Endothelial cell of hepatic sinusoid (primary cell): ENCODE measurements at regions not wholly inside any gene's neighbourhood (a gene's known extent, or its start where the extent isn't known, plus 50 kb on each side); places are given as distances from the start of the nearest gene placed in this dataset.

Experiments used
- in situ Hi-C: cut with HindIII; loops from 2 replicates; pipeline ENCODE4 v1.10.0; 2017; ENCODE audit warnings: low sequenced_read_pairs

DNA sequence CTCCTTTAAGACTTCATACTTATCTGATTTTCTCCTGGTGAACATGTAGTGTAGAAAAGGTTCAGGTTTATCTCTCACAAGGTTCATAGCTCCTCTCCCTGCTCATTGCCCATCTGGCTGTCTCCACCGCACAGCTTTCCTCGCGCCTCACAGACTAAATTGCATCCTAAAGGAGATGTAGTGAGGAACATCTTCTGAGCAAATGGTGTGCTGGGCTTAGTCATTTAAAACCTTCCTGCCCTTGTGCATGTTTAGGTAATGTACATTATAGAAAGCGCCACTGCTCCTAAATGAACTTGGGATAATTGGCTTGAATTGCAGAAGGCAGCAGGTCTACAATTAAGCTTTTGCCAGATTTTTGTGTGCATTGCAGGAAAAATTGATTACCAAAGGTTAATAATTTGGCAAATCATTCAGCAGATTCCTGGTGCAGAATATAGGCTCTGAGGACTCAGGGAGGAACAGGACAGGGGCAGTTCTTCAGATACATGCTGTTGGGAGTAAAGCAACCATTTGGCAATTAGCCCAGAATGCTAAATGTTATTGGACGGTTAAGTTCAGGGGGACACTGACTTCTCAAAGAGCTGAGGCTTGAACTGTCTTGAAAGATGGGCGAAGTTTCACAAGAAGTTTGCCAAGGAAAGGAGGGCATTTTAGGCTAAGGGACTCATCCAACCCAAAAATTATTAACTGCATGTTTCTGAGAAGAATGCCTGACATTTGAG lies 108.4 kb upstream of the CLDN10 start:
- in situ Hi-C loops: no loop called here

- in situ Hi-C loops: no loop called here
Measured at GRCh38 chr13:95445131-95445530, 107.4 kb upstream of the CLDN10 start.

DNA sequence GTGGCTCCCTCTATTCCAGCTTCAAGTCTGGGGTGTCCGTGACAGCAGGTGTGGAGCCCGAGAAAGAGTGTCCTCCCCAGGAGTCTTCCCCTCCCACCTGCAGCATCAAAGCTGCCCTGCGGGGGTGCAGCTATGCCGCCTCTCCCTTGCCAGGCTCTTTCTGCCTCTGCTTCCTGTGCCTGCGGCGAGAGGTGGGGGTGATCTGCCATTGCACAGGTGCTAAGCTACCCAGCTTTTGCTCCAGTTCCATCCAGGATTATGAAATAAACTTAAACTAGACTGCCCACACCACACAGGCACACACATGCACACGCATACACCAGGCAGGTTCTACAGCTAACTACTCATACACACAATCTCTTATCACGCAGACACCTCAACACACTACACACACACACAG lies 104.7 kb upstream of the CLDN10 start:
- in situ Hi-C loops: no loop called here

DNA sequence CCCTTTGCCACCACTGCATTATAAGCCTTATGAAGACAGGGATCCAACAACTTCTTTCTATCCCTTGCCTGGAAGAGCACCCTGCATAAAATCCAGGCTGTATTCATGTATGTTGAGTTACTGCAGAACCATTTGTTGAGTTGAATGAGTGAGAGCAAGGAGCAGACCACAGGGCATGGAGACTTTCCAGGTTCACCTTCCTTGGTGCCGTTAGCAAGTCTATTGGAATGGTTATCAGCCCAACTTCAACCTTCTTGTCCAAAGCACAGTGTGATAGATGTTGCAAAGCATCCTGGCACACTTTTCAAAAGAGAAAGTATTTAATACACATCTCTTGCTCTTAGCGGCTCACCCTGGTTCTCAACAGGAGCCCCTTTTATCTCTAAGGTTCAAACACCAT lies 100.9 kb upstream of the CLDN10 start:
- in situ Hi-C loops: no loop called here

DNA sequence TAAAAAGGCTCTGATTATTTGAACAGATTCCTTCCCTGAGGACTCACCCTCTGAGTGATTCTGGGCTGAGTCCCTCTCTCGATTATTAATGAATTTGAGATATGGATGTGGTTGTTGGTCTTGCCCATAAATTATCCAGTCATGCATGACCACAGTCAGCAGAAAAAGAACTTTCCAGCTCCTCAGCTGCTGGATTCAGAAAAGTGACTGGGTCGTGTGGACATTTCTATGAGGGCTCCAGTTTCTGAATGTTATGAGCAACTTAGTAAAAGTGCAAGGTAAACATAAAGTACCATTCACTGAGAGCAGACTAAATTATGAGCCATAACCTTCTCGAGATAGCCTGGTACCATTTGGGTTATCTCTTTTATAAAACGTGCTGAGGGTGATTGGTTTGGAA lies 100.1 kb upstream of the CLDN10 start:
- in situ Hi-C loops: no loop called here

GRCh38 chr13:95455782-95456181 lies 96.7 kb upstream of the CLDN10 start:
- in situ Hi-C loops: no loop called here

- in situ Hi-C loops: no loop called here
Measured at GRCh38 chr13:95456815-95457214, 95.7 kb upstream of the CLDN10 start.

GRCh38 chr13:95457294-95457693 lies 95.2 kb upstream of the CLDN10 start:
- in situ Hi-C loops: no loop called here

GRCh38 chr13:95462801-95463200 lies 89.7 kb upstream of the CLDN10 start:
- in situ Hi-C loops: no loop called here

DNA sequence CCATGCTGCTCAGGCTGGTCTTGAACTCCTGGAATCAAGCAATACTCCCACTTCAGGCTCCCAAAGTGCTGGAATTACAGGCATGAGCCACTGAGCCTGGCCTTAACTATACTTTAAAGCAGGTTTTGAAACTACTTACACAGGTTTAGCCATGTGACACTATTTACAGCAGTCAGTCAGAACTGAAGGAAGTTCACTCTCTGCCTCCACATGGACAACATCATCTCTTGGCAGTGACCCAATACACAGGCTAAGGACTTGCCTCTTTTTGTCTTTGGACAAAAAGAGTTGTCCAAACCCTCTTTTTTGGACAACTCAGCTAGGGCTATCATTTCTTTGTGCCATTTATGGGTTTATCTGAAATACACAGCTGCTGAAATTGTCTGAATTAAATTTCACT lies 89.0 kb upstream of the CLDN10 start:
- in situ Hi-C loops: no loop called here

DNA sequence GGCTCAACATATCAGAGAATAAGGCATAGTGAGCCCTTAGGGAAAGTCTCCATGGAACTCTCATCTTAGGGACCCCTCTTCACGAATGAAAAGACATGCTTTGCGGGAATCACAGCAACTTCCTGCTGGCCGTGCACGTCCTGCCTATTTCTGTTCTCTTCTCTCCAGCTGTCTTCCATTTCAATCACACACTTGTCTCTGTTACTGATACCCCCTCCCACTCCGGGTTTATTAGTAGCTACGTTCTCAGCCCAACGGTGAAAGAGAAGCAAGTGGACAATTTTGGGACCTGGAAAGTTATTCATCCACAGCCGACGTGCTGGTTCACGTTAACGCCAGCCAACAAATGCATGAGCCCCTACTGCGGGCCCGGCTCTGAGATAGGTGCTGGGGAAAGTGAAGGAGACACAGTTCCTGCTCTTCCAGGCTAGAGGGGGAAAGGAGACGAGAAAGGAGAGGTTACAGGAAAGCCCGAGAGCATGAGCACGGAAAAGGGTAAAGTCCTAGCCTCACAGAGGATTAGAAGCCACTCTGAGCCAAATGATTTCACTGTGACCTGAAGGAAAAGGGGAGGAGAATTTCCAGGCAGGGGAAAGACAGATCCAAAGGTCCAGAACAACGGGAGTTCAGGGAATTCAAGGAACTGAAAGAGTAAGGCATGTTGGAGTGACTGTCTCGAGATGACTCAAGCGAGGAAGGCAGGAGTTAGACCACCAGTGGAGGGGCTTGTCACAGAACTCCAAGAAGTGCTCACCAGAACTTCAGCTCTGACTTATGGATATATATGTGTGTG lies 81.8 kb upstream of the CLDN10 start:
- in situ Hi-C loops: no loop called here

DNA sequence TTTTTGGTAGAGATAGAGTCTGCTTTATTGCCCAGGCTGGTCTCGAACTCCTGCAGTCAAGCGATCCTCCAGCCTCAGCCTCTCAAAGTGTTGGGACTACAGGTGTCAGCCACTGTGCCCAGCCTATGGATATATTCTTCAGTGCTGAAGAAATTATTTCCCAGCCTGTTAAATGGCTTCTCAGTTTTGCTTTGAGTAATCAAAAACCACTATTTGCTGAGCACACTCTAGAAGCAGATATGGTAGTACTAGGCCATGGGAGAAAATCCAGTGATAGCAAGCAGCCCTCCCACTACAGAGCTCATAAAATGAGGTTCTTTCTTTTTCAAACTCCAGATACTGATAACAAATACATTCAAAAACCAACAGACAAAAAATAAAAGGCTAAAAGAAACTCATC lies 80.6 kb upstream of the CLDN10 start:
- in situ Hi-C loops: no loop called here

- in situ Hi-C loops: no loop called here
Measured at GRCh38 chr13:95474992-95475391, 77.5 kb upstream of the CLDN10 start.

GRCh38 chr13:95477187-95477586 lies 75.3 kb upstream of the CLDN10 start:
- in situ Hi-C loops: no loop called here

DNA sequence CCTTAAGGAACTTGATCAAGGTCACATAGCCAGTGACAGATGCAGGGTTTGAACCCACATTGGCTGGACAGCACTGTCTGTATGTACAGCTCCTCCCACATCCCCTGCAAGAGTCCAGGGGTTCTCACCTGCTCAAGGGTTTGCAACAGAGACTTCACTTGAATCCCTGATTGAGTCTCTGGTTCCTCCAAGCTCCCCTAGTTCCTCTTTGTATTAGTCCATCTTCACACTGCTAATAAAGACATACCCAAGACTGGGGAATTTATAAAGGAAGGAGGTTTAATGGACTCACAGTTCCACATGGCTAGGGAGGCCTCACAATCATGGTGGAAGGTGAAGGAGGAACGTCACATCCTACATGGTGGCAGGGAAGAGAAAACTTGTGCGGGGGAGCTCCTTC lies 72.8 kb upstream of the CLDN10 start:
- in situ Hi-C loops: no loop called here

- in situ Hi-C loops: no loop called here
Measured at GRCh38 chr13:95480131-95480545, 72.4 kb upstream of the CLDN10 start.

GRCh38 chr13:95480791-95481780 lies 71.4 kb upstream of the CLDN10 start:
- in situ Hi-C loops: no loop called here

DNA sequence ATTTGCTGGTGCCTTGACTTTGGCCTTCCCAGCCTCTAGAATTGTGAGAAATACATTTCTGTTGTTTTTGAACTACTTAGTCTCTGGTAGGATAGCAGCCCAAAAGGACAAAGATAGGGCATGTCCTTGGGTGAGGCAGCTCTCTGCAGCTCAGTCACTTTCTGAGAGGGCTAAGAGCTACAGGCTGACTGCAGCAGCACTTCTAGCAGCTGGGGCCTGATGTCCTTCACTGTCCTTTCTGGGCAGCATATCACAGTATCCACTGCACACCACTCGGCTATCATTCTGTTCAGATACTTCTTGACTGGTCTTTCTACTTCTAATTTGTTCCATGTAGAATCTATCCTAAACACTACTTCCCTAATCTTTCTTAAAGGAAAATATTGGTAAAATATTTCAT lies 68.5 kb upstream of the CLDN10 start:
- in situ Hi-C loops: no loop called here

DNA sequence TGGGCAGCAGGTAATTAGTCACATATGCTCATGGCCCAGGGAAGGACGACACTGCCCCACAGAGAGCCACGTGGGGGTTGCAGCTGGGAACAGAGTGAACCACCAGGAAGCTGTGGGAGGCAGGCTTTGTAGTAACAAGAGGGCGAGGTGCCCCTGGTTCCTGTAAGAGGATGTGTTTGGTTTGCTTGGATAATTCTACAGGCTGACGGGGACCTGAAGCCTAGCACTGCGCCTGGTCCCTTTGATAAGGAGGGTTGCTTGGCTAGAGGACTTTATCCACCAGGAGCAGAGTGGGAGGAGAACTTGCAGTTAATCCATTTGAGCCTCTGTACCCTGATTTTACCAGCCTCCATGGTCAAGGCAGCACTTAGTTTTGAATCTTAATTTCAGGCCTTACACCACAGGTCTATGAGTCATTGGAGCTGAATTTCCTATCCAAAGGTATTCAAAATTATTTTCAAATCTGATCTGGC lies 67.4 kb upstream of the CLDN10 start:
- in situ Hi-C loops: no loop called here

- in situ Hi-C loops: no loop called here
Measured at GRCh38 chr13:95485518-95486144, 66.9 kb upstream of the CLDN10 start.
